ENCODE measurements at regions not wholly inside any gene's neighbourhood (a gene's known extent, or its start where the extent isn't known, plus 50 kb on each side); places are given as distances from the start of the nearest gene placed in this dataset.
A peak's percentile ranks its signal among the peaks of the same experiment; 100 is the strongest.
"Not testable (repeated sequence)": the region's sequence is repeated elsewhere in the genome, so short reads cannot be mapped to it uniquely, and the experiment has no call there.

GRCh38 chr15:81939604-81940440 is 106.0 kb downstream of the MEX3B start:
- DNase-seq (ENCODE audit: low spot score) = peak; percentile 10

GRCh38 chr15:81937189-81937588 is 108.6 kb downstream of the MEX3B start:
- DNase-seq (ENCODE audit: low spot score) = no peak

- no peak for DNase-seq (ENCODE audit: low spot score)
Observed at GRCh38 chr15:81930582-81931369, 115.0 kb downstream of the MEX3B start.

GRCh38 chr15:81929557-81929956 is 116.3 kb downstream of the MEX3B start:
- DNase-seq (ENCODE audit: low spot score) = no peak

GRCh38 chr15:81926981-81927380 is 118.8 kb downstream of the MEX3B start:
- no peak for DNase-seq (ENCODE audit: low spot score)

- no peak for DNase-seq (ENCODE audit: low spot score)
Observed at GRCh38 chr15:81924729-81925128, 121.1 kb downstream of the MEX3B start.

- DNase-seq (ENCODE audit: low spot score) = no peak
Observed at GRCh38 chr15:81923561-81924350, 122.1 kb downstream of the MEX3B start.

- no peak for DNase-seq (ENCODE audit: low spot score)
Observed at GRCh38 chr15:81922143-81922542, 123.7 kb downstream of the MEX3B start.

GRCh38 chr15:81921163-81921562 is 124.7 kb downstream of the MEX3B start:
- no peak for DNase-seq (ENCODE audit: low spot score)

GRCh38 chr15:81918767-81919166 is 127.1 kb downstream of the MEX3B start:
- DNase-seq (ENCODE audit: low spot score) = not testable (repeated sequence)

- no peak for DNase-seq (ENCODE audit: low spot score)
Observed at GRCh38 chr15:81916451-81916850, 129.4 kb downstream of the MEX3B start.

GRCh38 chr15:81915990-81916389 is 129.8 kb downstream of the MEX3B start:
- no peak for DNase-seq (ENCODE audit: low spot score)

- no peak for DNase-seq (ENCODE audit: low spot score)
Observed at GRCh38 chr15:81914734-81915256, 131.0 kb downstream of the MEX3B start.

- DNase-seq (ENCODE audit: low spot score) = no peak
Observed at GRCh38 chr15:81914333-81914732, 131.5 kb downstream of the MEX3B start.

GRCh38 chr15:81911022-81911971 is 134.5 kb downstream of the MEX3B start:
- DNase-seq (ENCODE audit: low spot score) = no peak

- no peak for DNase-seq (ENCODE audit: low spot score)
Observed at GRCh38 chr15:81910355-81911021, 135.3 kb downstream of the MEX3B start.

GRCh38 chr15:81909011-81909358 is 136.8 kb downstream of the MEX3B start:
- no peak for DNase-seq (ENCODE audit: low spot score)

GRCh38 chr15:81908111-81908510 is 137.7 kb downstream of the MEX3B start:
- no peak for DNase-seq (ENCODE audit: low spot score)

GRCh38 chr15:81907521-81907920 is 138.3 kb downstream of the MEX3B start:
- DNase-seq (ENCODE audit: low spot score) = no peak

- DNase-seq (ENCODE audit: low spot score) = no peak
Observed at GRCh38 chr15:81905889-81906288, 139.9 kb downstream of the MEX3B start.
